ENCODE measurements at regions not wholly inside any gene's neighbourhood (a gene's known extent, or its start where the extent isn't known, plus 50 kb on each side); places are given as distances from the start of the nearest gene placed in this dataset.

DNA sequence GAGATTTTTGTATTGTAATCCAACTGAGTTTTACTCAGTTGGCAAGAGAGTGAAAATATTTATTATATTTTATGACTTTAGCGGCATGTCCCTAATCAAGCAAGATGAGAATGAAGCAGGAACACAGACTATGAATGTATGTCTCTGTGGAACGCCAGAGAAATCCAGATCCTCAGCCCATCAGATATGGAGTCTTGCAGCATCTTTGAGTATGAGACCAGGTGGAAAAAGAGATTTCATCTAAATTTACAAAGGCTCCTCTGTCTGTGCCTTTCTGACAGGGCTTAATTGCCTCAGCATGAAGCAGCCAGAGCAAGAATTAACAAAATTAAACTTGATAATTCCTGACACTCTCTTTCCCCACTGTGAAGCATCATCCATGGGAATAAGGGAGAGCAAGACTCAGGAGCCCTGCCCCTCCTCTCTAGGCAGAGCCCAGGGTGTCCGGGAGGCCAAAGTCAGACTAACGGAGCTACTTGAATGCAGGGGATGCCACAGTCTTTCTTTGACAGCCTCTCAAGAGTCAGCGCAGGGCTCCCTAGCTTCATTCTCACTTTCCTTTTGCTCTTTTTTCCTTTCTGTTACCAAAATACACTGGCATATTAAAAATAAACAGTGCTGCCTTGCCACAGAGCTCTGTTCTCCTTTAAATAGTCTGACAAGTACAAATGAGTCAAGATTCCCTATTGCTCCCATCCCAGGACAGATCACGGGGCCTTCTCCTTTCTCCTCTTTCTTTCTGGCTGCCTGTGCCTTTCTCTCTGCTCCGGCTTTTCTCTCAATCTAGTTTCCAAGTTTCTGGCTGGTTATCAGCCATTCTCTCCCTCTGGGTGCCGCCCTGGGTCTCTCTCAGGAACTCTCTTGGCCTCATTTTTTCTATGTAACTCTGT lies 132.2 kb upstream of the INHBA start:
- H3K9me3 Mint-ChIP-seq: no peaks in the 10 kb centered on the region
- peak overlapping the region; percentile 2 for H3K27ac Mint-ChIP-seq
- no peak for DNase-seq
- no peak overlapping the region for H3K4me3 Mint-ChIP-seq
- peaks cover 45% of the 10 kb centered on the region for H3K4me1 Mint-ChIP-seq (ENCODE audit: low read depth)
- no peaks in the 10 kb centered on the region for H3K27me3 Mint-ChIP-seq (ENCODE audit: insufficient read depth)
- TF ChIP-seq, protein P1, sequence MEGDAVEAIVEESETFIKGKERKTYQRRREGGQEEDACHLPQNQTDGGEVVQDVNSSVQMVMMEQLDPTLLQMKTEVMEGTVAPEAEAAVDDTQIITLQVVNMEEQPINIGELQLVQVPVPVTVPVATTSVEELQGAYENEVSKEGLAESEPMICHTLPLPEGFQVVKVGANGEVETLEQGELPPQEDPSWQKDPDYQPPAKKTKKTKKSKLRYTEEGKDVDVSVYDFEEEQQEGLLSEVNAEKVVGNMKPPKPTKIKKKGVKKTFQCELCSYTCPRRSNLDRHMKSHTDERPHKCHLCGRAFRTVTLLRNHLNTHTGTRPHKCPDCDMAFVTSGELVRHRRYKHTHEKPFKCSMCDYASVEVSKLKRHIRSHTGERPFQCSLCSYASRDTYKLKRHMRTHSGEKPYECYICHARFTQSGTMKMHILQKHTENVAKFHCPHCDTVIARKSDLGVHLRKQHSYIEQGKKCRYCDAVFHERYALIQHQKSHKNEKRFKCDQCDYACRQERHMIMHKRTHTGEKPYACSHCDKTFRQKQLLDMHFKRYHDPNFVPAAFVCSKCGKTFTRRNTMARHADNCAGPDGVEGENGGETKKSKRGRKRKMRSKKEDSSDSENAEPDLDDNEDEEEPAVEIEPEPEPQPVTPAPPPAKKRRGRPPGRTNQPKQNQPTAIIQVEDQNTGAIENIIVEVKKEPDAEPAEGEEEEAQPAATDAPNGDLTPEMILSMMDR (IDR thresholded peaks at IDR 0.05): no peak
- peaks cover 8% of the 10 kb centered on the region for H3K36me3 Mint-ChIP-seq (ENCODE audit: low read depth)

DNA sequence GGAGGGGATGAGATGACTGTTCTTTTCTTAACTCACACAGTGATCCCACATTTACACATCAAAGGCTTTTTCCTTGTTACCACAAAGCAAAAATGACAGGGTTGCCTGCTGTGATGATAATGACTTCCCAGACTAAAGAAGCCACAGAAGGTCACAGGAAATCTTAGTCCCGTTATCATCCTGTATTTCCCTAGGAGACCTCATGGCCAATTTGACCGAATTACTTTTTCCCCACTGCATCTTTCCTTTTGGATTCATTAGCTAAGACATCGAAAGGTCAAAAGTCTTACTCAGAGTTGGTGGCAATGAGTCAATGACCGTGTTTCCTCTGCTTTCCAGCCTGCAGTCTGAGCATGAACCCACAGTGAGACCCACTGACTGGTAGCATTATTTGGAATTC lies 130.1 kb upstream of the INHBA start:
- no peak overlapping the region for H3K27ac Mint-ChIP-seq
- peaks cover 8% of the 10 kb centered on the region for H3K36me3 Mint-ChIP-seq (ENCODE audit: low read depth)
- H3K27me3 Mint-ChIP-seq (ENCODE audit: insufficient read depth): peaks cover under 1% of the 10 kb centered on the region; the same call in 1 of the 2 replicates
- peaks cover 55% of the 10 kb centered on the region for H3K4me1 Mint-ChIP-seq (ENCODE audit: low read depth)
- TF ChIP-seq, protein P1 (IDR thresholded peaks at IDR 0.05): no peak
- DNase-seq: no peak
- H3K9me3 Mint-ChIP-seq: no peaks in the 10 kb centered on the region
- H3K4me3 Mint-ChIP-seq: no peak overlapping the region

DNA sequence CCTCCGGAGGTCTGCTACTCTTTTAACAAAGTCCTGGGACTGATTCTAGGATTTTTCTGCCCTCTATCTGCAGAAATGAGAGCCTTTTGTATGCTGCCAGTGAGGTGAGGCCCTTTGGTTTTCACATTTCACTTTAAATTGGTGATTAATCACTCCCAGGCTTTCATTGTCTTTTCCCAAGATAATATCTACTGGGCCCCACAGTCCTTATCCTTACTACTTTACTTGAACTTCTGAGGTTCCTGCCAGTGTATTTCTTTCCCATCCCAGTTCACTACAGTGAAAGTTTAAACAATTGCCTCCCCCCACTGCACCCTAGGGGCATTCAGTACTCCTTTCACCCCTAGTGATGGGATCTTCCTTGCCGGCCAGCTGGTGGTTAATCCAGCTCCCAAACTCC lies 127.4 kb upstream of the INHBA start:
- H3K9me3 Mint-ChIP-seq: no peaks in the 10 kb centered on the region
- H3K36me3 Mint-ChIP-seq (ENCODE audit: low read depth): peaks cover 8% of the 10 kb centered on the region
- DNase-seq: no peak
- peak overlapping the region; percentile 6; the same call in 1 of the 2 replicates for H3K27ac Mint-ChIP-seq
- H3K4me3 Mint-ChIP-seq: no peak overlapping the region
- H3K27me3 Mint-ChIP-seq (ENCODE audit: insufficient read depth): peaks cover 2% of the 10 kb centered on the region
- peaks cover 59% of the 10 kb centered on the region for H3K4me1 Mint-ChIP-seq (ENCODE audit: low read depth)
- TF ChIP-seq, protein P1 (IDR thresholded peaks at IDR 0.05): peak; percentile 20; the same call in 1 of the 2 replicates

DNA sequence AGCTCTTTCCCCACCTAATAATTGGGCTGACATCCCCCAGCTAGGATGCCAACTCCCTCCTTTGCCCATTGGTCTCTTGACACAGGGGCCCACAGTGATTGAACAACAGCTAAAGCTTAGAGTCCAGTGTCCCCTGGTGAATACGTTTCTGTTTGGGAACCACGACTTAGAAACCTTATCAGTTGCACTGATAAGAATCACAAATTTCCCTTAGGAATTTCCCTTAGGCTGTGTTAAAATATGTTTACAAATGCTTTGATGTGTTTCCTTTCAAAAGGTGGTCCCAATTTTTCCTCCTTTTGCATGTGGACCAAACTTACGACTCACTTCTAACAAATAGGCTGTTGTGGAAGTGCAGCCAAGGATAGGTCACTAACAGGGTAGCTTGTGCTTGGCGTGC lies 126.0 kb upstream of the INHBA start:
- Mint-ChIP-seq H3K36me3 (ENCODE audit: low read depth) (peaks cover 8% of the 10 kb centered on the region), H3K4me3 (no peak overlapping the region), H3K27me3 (ENCODE audit: insufficient read depth) (peaks cover 2% of the 10 kb centered on the region), H3K27ac (no peak overlapping the region), H3K4me1 (ENCODE audit: low read depth) (peaks cover 65% of the 10 kb centered on the region), H3K9me3 (no peaks in the 10 kb centered on the region)
- no peak for DNase-seq
- TF ChIP-seq, protein P1 (IDR thresholded peaks at IDR 0.05): no peak

DNA sequence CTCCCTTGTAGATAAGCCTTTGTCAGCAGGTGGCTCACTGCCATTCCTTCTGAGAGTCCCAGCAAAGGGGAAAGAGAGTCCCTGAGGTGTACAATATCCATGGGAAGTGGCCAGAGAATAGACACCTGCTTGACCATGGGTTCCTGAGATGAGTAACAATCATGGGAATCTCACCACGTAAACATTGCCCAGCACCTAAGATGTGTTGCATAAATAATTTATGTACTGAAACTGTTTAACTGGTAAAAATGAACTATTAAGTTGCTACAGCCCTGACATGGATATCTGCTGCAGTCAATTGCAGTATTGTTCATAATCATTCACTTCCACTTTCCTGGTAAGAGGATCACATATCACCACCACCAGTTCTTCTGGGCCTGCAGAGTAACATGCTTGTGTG lies 123.8 kb upstream of the INHBA start:
- Mint-ChIP-seq H3K27ac (peak overlapping the region; percentile 13; the same call in 1 of the 2 replicates), H3K9me3 (no peaks in the 10 kb centered on the region), H3K4me3 (no peak overlapping the region), H3K27me3 (ENCODE audit: insufficient read depth) (peaks cover 2% of the 10 kb centered on the region), H3K36me3 (ENCODE audit: low read depth) (peaks cover 4% of the 10 kb centered on the region), H3K4me1 (ENCODE audit: low read depth) (peaks cover 71% of the 10 kb centered on the region)
- DNase-seq: no peak
- TF ChIP-seq, protein P1 (IDR thresholded peaks at IDR 0.05): no peak
